ENCODE measurements at regions not wholly inside any gene's neighbourhood (a gene's known extent, or its start where the extent isn't known, plus 50 kb on each side); places are given as distances from the start of the nearest gene placed in this dataset.

GRCh38 chr4:129345609-129346008 lies 249.7 kb downstream of the C4orf33 start:
- H3K27ac ChIP-seq, result no peak overlapping the region
- H3K4me3 ChIP-seq, result no peak overlapping the region
- intact Hi-C loops (cut with DNase I), result no loop called here
- H3K9me3 ChIP-seq, result no peaks in the 10 kb centered on the region
- H3K4me1 ChIP-seq, result peaks cover 17% of the 10 kb centered on the region
- no peaks in the 10 kb centered on the region for H3K27me3 ChIP-seq (ENCODE audit: low read depth)
- TF ChIP-seq CTCF (IDR thresholded peaks at IDR 0.05), result no peak
- ATAC-seq (no peak), DNase-seq (no peak)
- no peaks in the 10 kb centered on the region for H3K36me3 ChIP-seq

- TF ChIP-seq CTCF (IDR thresholded peaks at IDR 0.05), result no peak
- no peak for ATAC-seq
- no peak overlapping the region for H3K4me3 ChIP-seq
- peaks cover 17% of the 10 kb centered on the region for H3K4me1 ChIP-seq
- intact Hi-C loops (cut with DNase I), result no loop called here
- DNase-seq, result no peak
- no peaks in the 10 kb centered on the region for H3K9me3 ChIP-seq
- H3K36me3 ChIP-seq, result no peaks in the 10 kb centered on the region
- no peaks in the 10 kb centered on the region for H3K27me3 ChIP-seq (ENCODE audit: low read depth)
- no peak overlapping the region for H3K27ac ChIP-seq
These were observed 250.1 kb downstream of the C4orf33 start for GRCh38 chr4:129346036-129346435.

- Histone ChIP-seq H3K9me3 (no peaks in the 10 kb centered on the region), H3K27me3 (ENCODE audit: low read depth) (no peaks in the 10 kb centered on the region), H3K4me1 (peaks cover 17% of the 10 kb centered on the region), H3K36me3 (no peaks in the 10 kb centered on the region), H3K4me3 (no peak overlapping the region), H3K27ac (no peak overlapping the region)
- ATAC-seq (no peak), DNase-seq (no peak)
- intact Hi-C loops (cut with DNase I), result no loop called here
- TF ChIP-seq CTCF (IDR thresholded peaks at IDR 0.05), result no peak
These were observed 250.8 kb downstream of the C4orf33 start for GRCh38 chr4:129346734-129347133.

GRCh38 chr4:129350834-129351721 lies 255.1 kb downstream of the C4orf33 start:
- no peaks in the 10 kb centered on the region for H3K4me1 ChIP-seq
- H3K27me3 ChIP-seq (ENCODE audit: low read depth), result no peaks in the 10 kb centered on the region
- intact Hi-C loops (cut with DNase I), result no loop called here
- no peaks in the 10 kb centered on the region for H3K9me3 ChIP-seq
- H3K36me3 ChIP-seq, result no peaks in the 10 kb centered on the region
- ATAC-seq (peak; percentile 69 to 80), DNase-seq (no peak)
- no peak overlapping the region for H3K4me3 ChIP-seq
- TF ChIP-seq CTCF (IDR thresholded peaks at IDR 0.05), result no peak
- no peak overlapping the region for H3K27ac ChIP-seq

GRCh38 chr4:129352480-129352879 lies 256.5 kb downstream of the C4orf33 start:
- ATAC-seq (no peak), DNase-seq (no peak)
- Histone ChIP-seq H3K4me3 (no peak overlapping the region), H3K27me3 (ENCODE audit: low read depth) (no peaks in the 10 kb centered on the region), H3K9me3 (no peaks in the 10 kb centered on the region), H3K36me3 (no peaks in the 10 kb centered on the region), H3K27ac (no peak overlapping the region), H3K4me1 (no peaks in the 10 kb centered on the region)
- TF ChIP-seq CTCF (IDR thresholded peaks at IDR 0.05), result no peak
- intact Hi-C loops (cut with DNase I), result no loop called here

All from lower lobe of right lung (tissue), 2 donors.